ENCODE measurements at regions not wholly inside any gene's neighbourhood (a gene's known extent, or its start where the extent isn't known, plus 50 kb on each side); places are given as distances from the start of the nearest gene placed in this dataset.
"Not testable (repeated sequence)": the region's sequence is repeated elsewhere in the genome, so short reads cannot be mapped to it uniquely, and the experiment has no call there.

GRCh38 chr6:133789449-133789848 is 99.5 kb upstream of the TCF21 start:
- DNase-seq (ENCODE audit: low spot score); H3K27me3 Mint-ChIP-seq (ENCODE audit: low read depth); ATAC-seq; CTCF ChIA-PET; H3K36me3 Mint-ChIP-seq; H3K4me1 Mint-ChIP-seq; POLR2A ChIA-PET; H3K4me3 Mint-ChIP-seq; H3K27ac Mint-ChIP-seq: not testable (repeated sequence)
- H3K9me3 Mint-ChIP-seq: peaks cover 31% of the 10 kb centered on the region

- POLR2A ChIA-PET: interaction anchor here (0.6 kb wide), 1 partner anchor 87 kb away, joined by 3 read pairs; no protein-coding TSS in a partner anchor
- H3K36me3 Mint-ChIP-seq; H3K4me1 Mint-ChIP-seq; H3K4me3 Mint-ChIP-seq; H3K27me3 Mint-ChIP-seq (ENCODE audit: low read depth); ATAC-seq; H3K27ac Mint-ChIP-seq; DNase-seq (ENCODE audit: low spot score); CTCF ChIA-PET: not testable (repeated sequence)
- peaks cover 31% of the 10 kb centered on the region for H3K9me3 Mint-ChIP-seq
These were observed 98.2 kb upstream of the TCF21 start for GRCh38 chr6:133790756-133791155.

- H3K36me3 Mint-ChIP-seq; H3K27me3 Mint-ChIP-seq (ENCODE audit: low read depth); CTCF ChIA-PET; H3K4me3 Mint-ChIP-seq; DNase-seq (ENCODE audit: low spot score); H3K27ac Mint-ChIP-seq; POLR2A ChIA-PET; ATAC-seq; H3K4me1 Mint-ChIP-seq: not testable (repeated sequence)
- H3K9me3 Mint-ChIP-seq: peaks cover 33% of the 10 kb centered on the region
These were observed 93.9 kb upstream of the TCF21 start for GRCh38 chr6:133795051-133795450.

- ChIA-PET CTCF (interaction anchor here (1.0 kb wide), 1 partner anchor 301 kb away, joined by 4 read pairs; no protein-coding TSS in a partner anchor), POLR2A (no interaction called here)
- DNase-seq (ENCODE audit: low spot score) (no peak), ATAC-seq (no peak)
- Mint-ChIP-seq H3K27me3 (ENCODE audit: low read depth) (no peaks in the 10 kb centered on the region), H3K4me1 (no peaks in the 10 kb centered on the region), H3K4me3 (no peak overlapping the region), H3K9me3 (peaks cover 22% of the 10 kb centered on the region), H3K27ac (no peak overlapping the region), H3K36me3 (no peaks in the 10 kb centered on the region)
- no peak for TF ChIP-seq ATF6 (CRISPR knock-in tag; IDR thresholded peaks at IDR 0.05)
- no peak for TF ChIP-seq ZBTB21 (CRISPR knock-in tag; IDR thresholded peaks at IDR 0.05; ENCODE audit: borderline replicate concordance)
- no peak for TF ChIP-seq ZNF121 (CRISPR knock-in tag; IDR thresholded peaks at IDR 0.05)
- no peak for TF ChIP-seq USF2 (CRISPR knock-in tag; IDR thresholded peaks at IDR 0.05)
- no peak for TF ChIP-seq NFATC4 (CRISPR knock-in tag; IDR thresholded peaks at IDR 0.05)
- no peak for TF ChIP-seq MAX (CRISPR knock-in tag; IDR thresholded peaks at IDR 0.05)
- TF ChIP-seq SMAD3 (CRISPR knock-in tag; IDR thresholded peaks at IDR 0.05; ENCODE audit: borderline replicate concordance): no peak
- TF ChIP-seq ZNF317 (CRISPR knock-in tag; IDR thresholded peaks at IDR 0.05; ENCODE audit: borderline replicate concordance, low read depth): no peak
- TF ChIP-seq ESRRA (CRISPR knock-in tag; IDR thresholded peaks at IDR 0.05; ENCODE audit: borderline replicate concordance): no peak
- no peak for TF ChIP-seq ERG (CRISPR knock-in tag; IDR thresholded peaks at IDR 0.05)
- TF ChIP-seq CTCF (IDR thresholded peaks at IDR 0.05): no peak
- no peak for TF ChIP-seq RELA (CRISPR knock-in tag; IDR thresholded peaks at IDR 0.05; ENCODE audit: borderline replicate concordance)
- TF ChIP-seq ZNF219 (CRISPR knock-in tag; IDR thresholded peaks at IDR 0.05; ENCODE audit: borderline replicate concordance): no peak
- no peak for TF ChIP-seq CDX4 (CRISPR knock-in tag; IDR thresholded peaks at IDR 0.05; ENCODE audit: borderline replicate concordance)
- TF ChIP-seq ZNF263 (CRISPR knock-in tag; IDR thresholded peaks at IDR 0.05; ENCODE audit: low read depth): no peak
- TF ChIP-seq GABPB1 (CRISPR knock-in tag; IDR thresholded peaks at IDR 0.05): no peak
- TF ChIP-seq ZSCAN18 (CRISPR knock-in tag; IDR thresholded peaks at IDR 0.05): no peak
- no peak for TF ChIP-seq ZNF281 (CRISPR knock-in tag; IDR thresholded peaks at IDR 0.05)
These were observed 92.7 kb upstream of the TCF21 start for GRCh38 chr6:133796235-133796634.
